Adrenal gland (tissue), 9 donors: ENCODE measurements at regions not wholly inside any gene's neighbourhood (a gene's known extent, or its start where the extent isn't known, plus 50 kb on each side); places are given as distances from the start of the nearest gene placed in this dataset.

Source experiments
- DNase-seq, 7 donors: peaks; one replicate each; pipeline ENCODE4 v3.0.0-alpha.2; 2019 to 2020
- H3K27ac ChIP-seq, 5 donors: fragments of 200-600 bp; sonication (generic) in 4 of 5; 1 replicate in 3 of 5; 2 replicates in 2 of 5; pipeline versions ENCODE4 v1.5.1 to v1.8.0; 2016 to 2020; ENCODE audit warnings: mild to moderate bottlenecking in 1 of 5
- H3K27me3 ChIP-seq: fragments of 200-600 bp; 2 replicates; pipeline ENCODE4 v1.8.0; 2021
- H3K36me3 ChIP-seq, 2 donors: fragments of 200-600 bp; replicated peaks in 1 of 2; 1 replicate in 1 of 2; 2 replicates in 1 of 2; pipeline versions ENCODE4 v1.5.1 to v1.8.0; 2018 to 2022
- H3K4me1 ChIP-seq, 2 donors: fragments of 200-600 bp; replicated peaks in 1 of 2; 1 replicate in 1 of 2; 2 replicates in 1 of 2; pipeline versions ENCODE4 v1.5.1 to v1.8.0; 2018 to 2021
- H3K4me3 ChIP-seq, 4 donors: fragments of 200-600 bp; sonication (generic) in 3 of 4; one replicate each; pipeline ENCODE4 v1.5.1; 2016 to 2018
- H3K9me3 ChIP-seq, 3 donors: fragments of 200-600 bp; sonication (generic) in 1 of 3; replicated peaks in 1 of 3; 1 replicate in 2 of 3; 2 replicates in 1 of 3; pipeline versions ENCODE4 v1.5.1 to v1.8.0; 2016 to 2021
- CTCF ChIP-seq, 6 experiments: fragments of 450-650 bp in 4 of 6; fragments of 200-600 bp in 2 of 6; sonication (generic) in 1 of 6; IDR thresholded peaks; 1 replicate in 5 of 6; 2 replicates in 1 of 6; pipeline versions ENCODE4 v1.5.1 to v1.8.0; 2016 to 2021; ENCODE audit warnings: antibody characterized with exemption in 6 of 6, mild to moderate bottlenecking in 2 of 6, moderate library complexity in 1 of 6
- POLR2A ChIP-seq, 2 donors: fragments of 450-650 bp; IDR thresholded peaks; one replicate each; pipeline ENCODE4 v1.6.1; 2017; ENCODE audit warnings: antibody characterized with exemption in 2 of 2, mild to moderate bottlenecking in 2 of 2, moderate library complexity in 1 of 2
- WGBS, 4 donors: extraction: QIAGEN DNeasy Blood & Tissue Kit in 2 of 4; methylation state at CpG; one replicate each; pipeline versions ENCODE4 v1.1.5 to v1.1.7; 2013 to 2017; 5-methylcytosine and 5-hydroxymethylcytosine counted together
- intact Hi-C, 2 donors: fragments of 100-400 bp; cut with DNase I; formaldehyde crosslinking; loops; one replicate each; pipeline versions ENCODE4 v1.14.1 to v1.15.0; 2022 to 2023
- donor health status: healthy with polysubstance abuse.
- donor health status: Bipolar disorder and iron deficiency.
- donor health status: DM: yes; HTN: yes; CAD: no.
- donor health status: DM: no; HTN: no; CAD: no.
- donor health status: DM: no; HTN: no; CAD: no.

GRCh38 chr11:112608509-112608908, 347.8 kb upstream of the PLET1 start:
- Histone ChIP-seq H3K4me3 (no peak overlapping the region), H3K27ac (no peak overlapping the region), H3K27me3 (no peaks in the 10 kb centered on the region), H3K9me3 (no peaks in the 10 kb centered on the region), H3K36me3 (no peaks in the 10 kb centered on the region), H3K4me1 (peaks cover 0 to 9% of the 10 kb centered on the region in 2 donors)
- 81 to 84% (median 83%) methylated on average over 3 of the region's 3 CpGs for WGBS, 4 donors
- TF ChIP-seq POLR2A (IDR thresholded peaks at IDR 0.05) (no peak), CTCF (IDR thresholded peaks at IDR 0.05) (no peak)
- no peak for DNase-seq
- intact Hi-C loops = no loop called here

- peaks cover 0 to 10% of the 10 kb centered on the region in 2 donors for H3K4me1 ChIP-seq
- no peaks in the 10 kb centered on the region for H3K27me3 ChIP-seq
- H3K9me3 ChIP-seq = no peaks in the 10 kb centered on the region
- no peak overlapping the region for H3K27ac ChIP-seq
- H3K4me3 ChIP-seq = no peak overlapping the region
- TF ChIP-seq POLR2A (IDR thresholded peaks at IDR 0.05) (no peak), CTCF (IDR thresholded peaks at IDR 0.05) (no peak)
- intact Hi-C loops = no loop called here
- no peaks in the 10 kb centered on the region for H3K36me3 ChIP-seq
- DNase-seq = no peak
Observed at GRCh38 chr11:112610494-112610893, 349.8 kb upstream of the PLET1 start.

GRCh38 chr11:112610996-112611750, 350.0 kb upstream of the NCAM1 start:
- DNase-seq = no peak
- H3K4me3 ChIP-seq = no peak overlapping the region
- H3K27ac ChIP-seq = no peak overlapping the region
- 77 to 88% (median 84%) methylated on average over 5 to 6 of the region's 6 CpGs for WGBS, 4 donors
- intact Hi-C loops = no loop called here
- H3K9me3 ChIP-seq = no peaks in the 10 kb centered on the region
- no peaks in the 10 kb centered on the region for H3K27me3 ChIP-seq
- no peaks in the 10 kb centered on the region for H3K36me3 ChIP-seq
- no peak for TF ChIP-seq POLR2A (IDR thresholded peaks at IDR 0.05)
- TF ChIP-seq CTCF (IDR thresholded peaks at IDR 0.05) = no peak
- peaks cover 0 to 10% of the 10 kb centered on the region in 2 donors for H3K4me1 ChIP-seq

- no peak overlapping the region for H3K27ac ChIP-seq
- no peak for TF ChIP-seq CTCF (IDR thresholded peaks at IDR 0.05)
- TF ChIP-seq POLR2A (IDR thresholded peaks at IDR 0.05) = no peak
- intact Hi-C loops = no loop called here
- no peaks in the 10 kb centered on the region for H3K9me3 ChIP-seq
- H3K4me3 ChIP-seq = no peak overlapping the region
- WGBS, 4 donors = 68 to 82% (median 75%) methylated on average over 7 of the region's 7 CpGs
- peaks cover 0 to 10% of the 10 kb centered on the region in 2 donors for H3K4me1 ChIP-seq
- H3K36me3 ChIP-seq = no peaks in the 10 kb centered on the region
- H3K27me3 ChIP-seq = no peaks in the 10 kb centered on the region
- DNase-seq = no peak
Observed at GRCh38 chr11:112611771-112612170, 349.4 kb upstream of the NCAM1 start.
